NCI-H1417 (cell line): ENCODE measurements at regions not wholly inside any gene's neighbourhood (a gene's known extent, or its start where the extent isn't known, plus 50 kb on each side); places are given as distances from the start of the nearest gene placed in this dataset.
"Not testable (repeated sequence)": the region's sequence is repeated elsewhere in the genome, so short reads cannot be mapped to it uniquely, and the experiment has no call there.

ENCODE experiments used
- DNase-seq, 3 experiments: peaks; one replicate each; lab custom pipeline; 2025; lab: John Stamatoyannopoulos, UW

GRCh38 chr4:131649227-131649626 is 1499.9 kb upstream of the PCDH10 start:
- DNase-seq: no peak

- DNase-seq: peak in 1 of 3 experiments; percentile 28
Measured at GRCh38 chr4:131650951-131651350, 1498.1 kb upstream of the PCDH10 start.

- not testable (repeated sequence) for DNase-seq
Measured at GRCh38 chr4:131683314-131683713, 1465.8 kb upstream of the PCDH10 start.

- DNase-seq: no peak
Measured at GRCh38 chr4:131721883-131722282, 1427.2 kb upstream of the PCDH10 start.

GRCh38 chr4:131723069-131723468 is 1426.0 kb upstream of the PCDH10 start:
- DNase-seq: not testable (repeated sequence)

DNA sequence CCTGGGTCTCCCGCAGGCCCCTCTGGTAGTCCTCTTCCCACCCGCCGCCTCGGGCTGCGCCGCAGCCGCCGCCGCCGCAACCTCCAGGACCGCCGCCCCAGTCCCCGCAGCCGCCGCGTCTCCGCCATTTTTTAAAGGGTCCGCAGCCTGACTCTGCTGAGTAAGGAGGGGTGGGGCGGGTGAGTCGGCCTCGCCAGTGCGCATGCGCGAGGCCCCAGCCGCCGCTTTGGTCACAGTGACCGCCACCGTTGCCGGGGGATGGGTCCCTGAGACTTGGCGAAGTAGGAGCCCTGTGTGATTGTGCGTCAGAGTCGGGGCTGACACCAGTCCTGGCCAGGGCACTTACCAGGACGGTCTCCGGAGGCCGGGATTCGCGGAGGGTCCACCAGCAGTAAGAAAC is 1424.2 kb upstream of the PCDH10 start:
- DNase-seq: peak in 2 of 3 experiments; percentile 4 to 54

DNA sequence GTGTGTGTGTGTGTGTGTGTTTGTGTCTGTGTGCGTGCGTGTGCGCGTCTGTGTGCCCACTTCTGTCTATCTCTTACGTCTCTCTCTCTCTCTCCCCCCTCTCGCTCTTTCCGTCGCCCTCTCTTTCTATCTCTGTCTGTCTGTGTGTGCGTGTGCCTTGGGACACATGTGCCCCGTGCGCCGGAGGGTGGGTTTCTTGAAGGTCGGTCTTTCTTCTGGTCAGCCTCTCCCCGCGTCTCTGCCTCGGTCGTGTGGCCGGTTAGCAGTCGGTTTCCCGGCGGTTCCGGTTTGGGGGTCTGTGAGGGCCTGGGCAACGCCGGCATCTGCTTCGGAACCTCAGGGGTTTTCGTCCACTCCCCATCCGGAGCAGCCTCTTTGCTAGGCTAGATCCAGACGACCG is 1423.6 kb upstream of the PCDH10 start:
- DNase-seq: not testable (repeated sequence)

GRCh38 chr4:131726940-131727339 is 1422.2 kb upstream of the PCDH10 start:
- DNase-seq: not testable (repeated sequence)

GRCh38 chr4:131727418-131727817 is 1421.7 kb upstream of the PCDH10 start:
- not testable (repeated sequence) for DNase-seq

- DNase-seq: not testable (repeated sequence)
Measured at GRCh38 chr4:131729205-131729604, 1419.9 kb upstream of the PCDH10 start.

DNA sequence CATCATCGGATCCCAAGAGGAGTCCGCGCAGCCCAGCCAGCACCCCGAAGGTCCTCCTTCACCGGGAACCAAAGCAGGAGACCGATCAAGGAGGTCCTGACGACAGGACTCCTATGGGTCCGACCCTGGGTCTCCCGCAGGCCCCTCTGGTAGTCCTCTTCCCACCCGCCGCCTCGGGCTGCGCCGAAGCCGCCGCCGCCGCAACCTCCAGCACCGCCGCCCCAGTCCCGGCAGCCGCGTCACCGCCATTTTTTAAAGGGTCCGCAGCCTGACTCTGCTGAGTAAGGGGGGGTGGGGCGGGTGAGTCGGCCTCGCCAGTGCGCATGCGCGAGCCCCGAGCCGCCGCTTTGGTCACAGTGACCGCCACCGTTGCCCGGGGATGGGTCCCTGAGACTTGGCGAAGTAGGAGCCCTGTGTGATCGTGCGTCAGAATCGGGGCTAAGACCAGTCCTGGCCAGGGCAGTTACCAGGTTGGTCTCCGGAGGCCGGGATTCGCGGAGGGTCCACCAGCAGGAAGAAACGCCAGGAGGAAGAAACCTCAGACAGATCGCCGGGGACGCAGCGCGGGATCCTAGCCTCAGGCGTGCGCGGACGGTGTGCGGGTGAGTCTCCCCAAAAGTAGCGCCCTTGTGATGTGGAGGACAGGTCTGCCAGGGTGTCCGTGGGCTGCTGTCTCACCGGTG is 1419.2 kb upstream of the PCDH10 start:
- not testable (repeated sequence) for DNase-seq

- DNase-seq: not testable (repeated sequence)
Measured at GRCh38 chr4:131730574-131730973, 1418.5 kb upstream of the PCDH10 start.

- not testable (repeated sequence) for DNase-seq
Measured at GRCh38 chr4:131732034-131732630, 1417.0 kb upstream of the PCDH10 start.

GRCh38 chr4:131734321-131734720 is 1414.8 kb upstream of the PCDH10 start:
- not testable (repeated sequence) for DNase-seq

GRCh38 chr4:131734851-131735385 is 1414.2 kb upstream of the PCDH10 start:
- DNase-seq: not testable (repeated sequence)

- DNase-seq: not testable (repeated sequence)
Measured at GRCh38 chr4:131738991-131739390, 1410.1 kb upstream of the PCDH10 start.

GRCh38 chr4:131741836-131742235 is 1407.3 kb upstream of the PCDH10 start:
- not testable (repeated sequence) for DNase-seq

DNA sequence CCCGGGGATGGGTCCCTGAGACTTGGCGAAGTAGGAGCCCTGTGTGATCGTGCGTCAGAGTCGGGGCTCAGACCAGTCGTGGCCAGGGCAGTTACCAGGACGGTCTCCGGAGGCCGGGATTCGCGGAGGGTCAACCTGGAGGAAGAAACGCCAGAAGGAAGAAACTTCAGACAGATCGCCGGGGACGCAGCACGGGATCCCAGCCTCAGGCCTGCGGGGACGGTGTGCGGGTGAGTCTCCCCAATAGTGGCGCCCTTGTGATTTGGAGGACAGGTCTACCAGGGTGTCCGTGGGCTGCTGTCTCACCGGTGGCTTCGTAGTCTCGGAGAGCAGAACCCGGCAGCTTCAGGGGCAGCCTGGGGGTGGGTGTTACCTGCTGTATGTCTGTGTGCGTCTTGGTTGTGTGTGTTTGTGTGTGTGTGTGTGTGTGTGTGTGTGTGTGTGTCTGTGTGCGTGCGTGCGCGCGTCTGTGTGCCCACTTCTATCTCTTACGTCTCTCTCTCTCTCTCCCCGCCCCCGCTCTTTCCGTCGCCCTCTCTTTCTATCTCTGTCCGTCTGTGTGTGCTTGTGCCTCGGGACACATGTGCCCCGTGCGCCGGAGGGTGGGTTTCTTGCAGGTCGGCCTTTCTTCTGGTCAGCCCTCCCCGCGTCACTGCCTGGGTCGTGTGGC is 1406.4 kb upstream of the PCDH10 start:
- DNase-seq: not testable (repeated sequence)

- not testable (repeated sequence) for DNase-seq
Measured at GRCh38 chr4:131743348-131743747, 1405.7 kb upstream of the PCDH10 start.

GRCh38 chr4:131747203-131747602 is 1401.9 kb upstream of the PCDH10 start:
- DNase-seq: not testable (repeated sequence)

DNA sequence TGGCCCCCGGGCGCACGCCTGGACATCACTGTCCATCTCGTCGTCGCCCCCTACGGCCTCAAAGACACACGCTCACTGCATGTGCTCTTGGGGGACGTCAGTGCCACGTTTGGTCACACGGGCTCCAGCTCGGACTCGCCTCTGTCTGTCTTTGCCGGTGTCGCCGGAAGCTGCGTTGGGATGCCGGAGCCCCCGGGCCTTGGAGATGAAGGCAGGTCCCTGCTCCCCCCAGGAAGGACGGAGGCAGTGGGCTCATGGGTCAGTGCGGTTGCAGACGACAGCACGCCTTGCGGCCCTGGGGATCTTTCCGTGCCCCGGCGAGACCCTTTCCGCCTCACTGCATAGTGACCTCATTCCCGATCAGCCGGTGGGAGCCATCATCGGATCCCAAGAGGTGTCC is 1399.9 kb upstream of the PCDH10 start:
- not testable (repeated sequence) for DNase-seq

GRCh38 chr4:131750006-131750405 is 1399.1 kb upstream of the PCDH10 start:
- DNase-seq: not testable (repeated sequence)

DNA sequence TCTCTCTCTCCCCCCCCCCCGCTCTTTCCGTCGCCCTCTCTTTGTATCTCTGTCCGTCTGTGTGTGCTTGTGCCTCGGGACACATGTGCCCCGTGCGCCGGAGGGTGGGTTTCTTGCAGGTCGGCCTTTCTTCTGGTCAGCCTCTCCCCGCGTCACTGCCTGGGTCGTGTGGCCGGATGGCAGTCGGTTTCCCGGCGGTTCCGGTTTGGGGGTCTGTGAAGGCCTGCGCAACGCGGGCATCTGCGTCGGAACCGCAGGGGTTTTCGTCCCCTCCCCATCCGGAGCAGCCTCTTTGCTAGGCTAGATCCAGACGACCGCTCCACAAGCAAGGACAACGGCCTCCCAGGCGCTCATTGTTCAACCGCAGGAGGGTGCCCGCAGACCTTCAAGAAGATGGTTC is 1398.6 kb upstream of the PCDH10 start:
- DNase-seq: not testable (repeated sequence)
